Kidney (tissue), 13 donors: ENCODE measurements at regions not wholly inside any gene's neighbourhood (a gene's known extent, or its start where the extent isn't known, plus 50 kb on each side); places are given as distances from the start of the nearest gene placed in this dataset.

ENCODE experiments used
- DNase-seq, 5 donors: peaks; one replicate each; pipeline ENCODE4 v3.0.0-alpha.2; 2013 to 2020
- FAIRE-seq: peaks from 2 replicates; lab custom pipeline; 2012; peaks lifted over from hg19 to GRCh38; lab: Jason Lieb, UNC
- H3K27ac ChIP-seq, 2 donors: one replicate each; pipeline ENCODE4 v1.7.0; 2013; ENCODE audit warnings: low read depth in 2 of 2, low read length in 2 of 2, inconsistent platforms in 1 of 2
- H3K27me3 ChIP-seq: one replicate; pipeline ENCODE4 v1.7.1; 2013; ENCODE audit warnings: low read length, inconsistent platforms; ENCODE audit not compliant: control insufficient read depth, insufficient read depth
- H3K36me3 ChIP-seq, 3 donors: one replicate each; pipeline versions ENCODE4 v1.7.0 to v1.7.1; 2013; ENCODE audit warnings: low read length in 3 of 3, control low read depth in 1 of 3, inconsistent platforms in 1 of 3; ENCODE audit not compliant: insufficient read depth in 3 of 3, control insufficient read depth in 2 of 3
- H3K4me1 ChIP-seq, 3 donors: one replicate each; pipeline versions ENCODE4 v1.7.0 to v1.7.1; 2013; ENCODE audit warnings: low read length in 3 of 3, inconsistent platforms in 1 of 3, low read depth in 1 of 3; ENCODE audit not compliant: control insufficient read depth in 2 of 3, insufficient read depth in 2 of 3
- H3K4me3 ChIP-seq, 3 donors: one replicate each; pipeline versions ENCODE4 v1.7.0 to v1.8.1; 2013; ENCODE audit warnings: low read length in 3 of 3, control low read depth in 1 of 3, inconsistent platforms in 1 of 3
- H3K9ac ChIP-seq, 3 donors: one replicate each; pipeline versions ENCODE4 v1.7.0 to v1.7.1; 2013; ENCODE audit warnings: low read length in 3 of 3, control low read depth in 1 of 3, inconsistent platforms in 1 of 3
- H3K9me3 ChIP-seq, 3 donors: one replicate each; pipeline versions ENCODE4 v1.7.0 to v1.7.1; 2013; ENCODE audit warnings: low read length in 3 of 3, control low read depth in 1 of 3, inconsistent platforms in 1 of 3; ENCODE audit not compliant: control insufficient read depth in 2 of 3, insufficient read depth in 1 of 3
- intact Hi-C: fragments of 100-400 bp; cut with DNase I; formaldehyde crosslinking; loops from one replicate; pipeline ENCODE4 v1.11.1; 2022
- TF ChIP-seq, protein P1 (sequence below): IDR thresholded peaks from 3 replicates; pipeline ENCODE4 v1.5.1; 2012; ENCODE audit warnings: mild to moderate bottlenecking, moderate library complexity, borderline replicate concordance; ENCODE audit not compliant: insufficient read depth; ENCODE audit errors: extremely low read depth
- donor health status: control.
- donor health status: control.
- donor health status: control.
- donor health status: control.
- donor health status: control.
- donor health status: DM: yes; HTN: yes; CAD: no.
- donor health status: Normal renal cell carcinoma (clear cell type).

DNA sequence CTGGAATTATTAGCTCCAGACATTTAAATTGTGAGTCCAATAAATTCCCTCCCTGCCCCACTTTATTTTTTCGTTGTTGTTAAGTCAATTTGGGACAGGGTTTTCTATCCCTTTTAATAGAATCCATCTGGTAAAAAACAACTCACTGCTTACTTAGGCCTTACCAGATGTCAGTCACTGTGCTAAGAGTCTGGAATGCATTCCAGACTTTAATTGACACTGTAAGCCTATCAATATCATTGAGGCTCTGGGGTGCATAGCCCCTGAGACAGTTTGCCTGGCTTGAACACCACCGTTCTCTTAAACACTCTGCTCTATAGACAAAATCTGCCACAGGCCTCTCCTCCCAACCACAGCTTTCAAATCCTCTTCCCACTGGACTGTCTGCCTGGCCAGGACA is 175.9 kb downstream of the NSG2 start:
- TF ChIP-seq, protein P1, sequence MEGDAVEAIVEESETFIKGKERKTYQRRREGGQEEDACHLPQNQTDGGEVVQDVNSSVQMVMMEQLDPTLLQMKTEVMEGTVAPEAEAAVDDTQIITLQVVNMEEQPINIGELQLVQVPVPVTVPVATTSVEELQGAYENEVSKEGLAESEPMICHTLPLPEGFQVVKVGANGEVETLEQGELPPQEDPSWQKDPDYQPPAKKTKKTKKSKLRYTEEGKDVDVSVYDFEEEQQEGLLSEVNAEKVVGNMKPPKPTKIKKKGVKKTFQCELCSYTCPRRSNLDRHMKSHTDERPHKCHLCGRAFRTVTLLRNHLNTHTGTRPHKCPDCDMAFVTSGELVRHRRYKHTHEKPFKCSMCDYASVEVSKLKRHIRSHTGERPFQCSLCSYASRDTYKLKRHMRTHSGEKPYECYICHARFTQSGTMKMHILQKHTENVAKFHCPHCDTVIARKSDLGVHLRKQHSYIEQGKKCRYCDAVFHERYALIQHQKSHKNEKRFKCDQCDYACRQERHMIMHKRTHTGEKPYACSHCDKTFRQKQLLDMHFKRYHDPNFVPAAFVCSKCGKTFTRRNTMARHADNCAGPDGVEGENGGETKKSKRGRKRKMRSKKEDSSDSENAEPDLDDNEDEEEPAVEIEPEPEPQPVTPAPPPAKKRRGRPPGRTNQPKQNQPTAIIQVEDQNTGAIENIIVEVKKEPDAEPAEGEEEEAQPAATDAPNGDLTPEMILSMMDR: no peak
- intact Hi-C loops: no loop called here
- no peak overlapping the region for H3K9ac ChIP-seq
- DNase-seq (peak in 1 of 5 donors; percentile 6), FAIRE-seq (no peak)
- no peak overlapping the region for H3K4me3 ChIP-seq
- no peaks in the 10 kb centered on the region for H3K27me3 ChIP-seq
- H3K36me3 ChIP-seq: no peaks in the 10 kb centered on the region
- H3K4me1 ChIP-seq: no peaks in the 10 kb centered on the region
- H3K9me3 ChIP-seq: no peaks in the 10 kb centered on the region
- no peak overlapping the region for H3K27ac ChIP-seq

DNA sequence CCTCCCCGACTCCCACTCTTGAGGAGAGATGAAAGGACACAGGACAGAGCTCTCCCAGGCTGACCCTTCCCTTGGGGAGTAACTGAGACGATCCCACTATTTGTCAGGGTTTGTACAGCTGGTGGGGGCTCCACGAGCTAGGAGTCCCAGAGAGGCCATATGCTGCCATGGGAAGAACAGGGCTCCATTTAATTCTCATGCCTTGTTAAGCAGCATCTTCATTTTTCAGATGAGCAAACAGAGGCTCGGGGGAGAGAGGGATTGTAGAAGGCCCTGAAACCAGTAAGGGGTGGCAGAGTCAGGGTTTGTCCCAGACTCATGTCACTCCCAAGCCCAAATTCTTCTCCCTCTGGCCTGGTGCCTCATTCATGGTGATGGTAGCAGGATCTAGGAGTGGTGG is 176.4 kb downstream of the NSG2 start:
- H3K9me3 ChIP-seq: no peaks in the 10 kb centered on the region
- H3K27ac ChIP-seq: no peak overlapping the region
- no peak overlapping the region for H3K4me3 ChIP-seq
- H3K27me3 ChIP-seq: no peaks in the 10 kb centered on the region
- H3K36me3 ChIP-seq: no peaks in the 10 kb centered on the region
- FAIRE-seq (no peak), DNase-seq (no peak)
- no peak overlapping the region for H3K9ac ChIP-seq
- no peaks in the 10 kb centered on the region for H3K4me1 ChIP-seq
- TF ChIP-seq, protein P1: no peak
- intact Hi-C loops: no loop called here

DNA sequence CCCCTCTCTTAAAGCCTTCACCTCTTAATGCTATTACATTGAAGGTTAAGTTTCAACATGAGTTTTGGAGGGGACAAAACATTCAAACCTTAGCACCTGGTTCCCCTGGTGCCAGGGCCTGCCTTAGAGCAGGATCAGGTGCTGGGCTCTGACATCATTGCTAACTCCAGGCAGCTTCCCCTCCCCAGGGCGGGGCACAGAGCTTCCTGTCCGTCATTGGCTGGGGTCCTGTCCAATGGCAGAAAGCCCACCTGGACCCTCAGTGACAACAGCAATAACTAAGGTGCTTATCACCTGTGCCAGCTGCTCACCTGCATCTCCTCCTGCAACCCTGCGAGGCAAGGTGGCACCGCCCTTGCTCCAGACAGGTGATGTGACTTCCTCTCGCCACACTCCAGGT is 177.4 kb downstream of the NSG2 start:
- Histone ChIP-seq H3K36me3 (no peaks in the 10 kb centered on the region), H3K9me3 (no peaks in the 10 kb centered on the region), H3K4me3 (no peak overlapping the region), H3K9ac (no peak overlapping the region), H3K27me3 (no peaks in the 10 kb centered on the region), H3K27ac (no peak overlapping the region), H3K4me1 (no peaks in the 10 kb centered on the region)
- intact Hi-C loops: no loop called here
- FAIRE-seq (no peak), DNase-seq (no peak)
- TF ChIP-seq, protein P1: no peak

DNA sequence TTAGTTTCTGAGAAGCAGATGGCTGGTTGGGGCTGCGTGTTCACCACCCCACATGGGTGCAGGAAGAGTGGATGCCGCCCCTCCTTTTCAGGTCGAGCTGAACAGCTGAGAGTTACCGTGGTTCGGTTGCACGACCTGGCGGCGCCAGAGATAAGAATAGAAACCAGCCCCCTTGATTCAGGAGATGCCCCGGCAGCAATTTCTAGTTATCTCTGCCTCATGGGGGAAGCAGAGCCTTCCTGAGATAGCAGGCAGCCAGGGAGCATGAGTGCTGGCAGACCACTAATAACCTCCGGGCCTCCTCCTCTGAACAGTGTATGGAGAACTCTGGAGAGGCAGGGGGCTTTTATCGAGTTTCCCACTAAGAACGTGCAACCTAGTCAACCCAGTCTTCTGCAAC is 177.8 kb downstream of the NSG2 start:
- TF ChIP-seq, protein P1: no peak
- no peaks in the 10 kb centered on the region for H3K27me3 ChIP-seq
- H3K4me3 ChIP-seq: no peak overlapping the region
- FAIRE-seq (no peak), DNase-seq (peak in 1 of 5 donors; percentile 39)
- no peaks in the 10 kb centered on the region for H3K36me3 ChIP-seq
- no peak overlapping the region for H3K9ac ChIP-seq
- no peaks in the 10 kb centered on the region for H3K9me3 ChIP-seq
- no peak overlapping the region for H3K27ac ChIP-seq
- H3K4me1 ChIP-seq: no peaks in the 10 kb centered on the region
- intact Hi-C loops: no loop called here
